ENCODE measurements at regions not wholly inside any gene's neighbourhood (a gene's known extent, or its start where the extent isn't known, plus 50 kb on each side); places are given as distances from the start of the nearest gene placed in this dataset.

GRCh38 chr3:96190024-96190616, 624.3 kb upstream of the EPHA6 start:
- TF ChIP-seq CTCF (IDR thresholded peaks at IDR 0.05) (no peak), EP300 (IDR thresholded peaks at IDR 0.05) (no peak), POLR2A (IDR thresholded peaks at IDR 0.05) (no peak)
- no peak overlapping the region for H3K4me3 ChIP-seq
- no peaks in the 10 kb centered on the region for H3K36me3 ChIP-seq
- no peak overlapping the region for H3K27ac ChIP-seq
- DNase-seq: no peak
- intact Hi-C loops (cut with DNase I): no loop called here
- H3K4me1 ChIP-seq (ENCODE audit: insufficient read depth): no peaks in the 10 kb centered on the region
- no peaks in the 10 kb centered on the region for H3K27me3 ChIP-seq
- H3K9me3 ChIP-seq: no peaks in the 10 kb centered on the region
- 90 to 94% (median 91%) methylated on average over 8 of the region's 8 CpGs for WGBS, 3 donors

GRCh38 chr3:96192966-96193550, 621.3 kb upstream of the EPHA6 start:
- WGBS, 3 donors: 66 to 78% (median 70%) methylated on average over 4 of the region's 4 CpGs

GRCh38 chr3:96200897-96201296, 613.5 kb upstream of the EPHA6 start:
- DNase-seq: no peak
- TF ChIP-seq EP300 (IDR thresholded peaks at IDR 0.05) (no peak), POLR2A (IDR thresholded peaks at IDR 0.05) (no peak), CTCF (IDR thresholded peaks at IDR 0.05) (no peak)
- H3K9me3 ChIP-seq: no peaks in the 10 kb centered on the region
- H3K36me3 ChIP-seq: no peaks in the 10 kb centered on the region
- H3K4me1 ChIP-seq (ENCODE audit: insufficient read depth): no peaks in the 10 kb centered on the region
- no peaks in the 10 kb centered on the region for H3K27me3 ChIP-seq
- H3K4me3 ChIP-seq: no peak overlapping the region
- WGBS, 3 donors: 83 to 91% (median 86%) methylated on average over 1 of the region's 1 CpG
- no peak overlapping the region for H3K27ac ChIP-seq
- intact Hi-C loops (cut with DNase I): no loop called here

More at GRCh38 chr3:96192966-96193550, 621.3 kb upstream of the EPHA6 start:
- Histone ChIP-seq H3K4me1 (ENCODE audit: insufficient read depth) (no peaks in the 10 kb centered on the region), H3K27me3 (no peaks in the 10 kb centered on the region), H3K9me3 (no peaks in the 10 kb centered on the region), H3K36me3 (no peaks in the 10 kb centered on the region), H3K4me3 (no peak overlapping the region), H3K27ac (no peak overlapping the region)
- TF ChIP-seq CTCF (IDR thresholded peaks at IDR 0.05) (no peak), EP300 (IDR thresholded peaks at IDR 0.05) (no peak), POLR2A (IDR thresholded peaks at IDR 0.05) (no peak)
- DNase-seq: no peak
- intact Hi-C loops (cut with DNase I): no loop called here

- H3K36me3 ChIP-seq: no peaks in the 10 kb centered on the region
- H3K4me1 ChIP-seq (ENCODE audit: insufficient read depth): no peaks in the 10 kb centered on the region
- H3K27me3 ChIP-seq: no peaks in the 10 kb centered on the region
- 95 to 96% (median 95%) methylated on average over 6 of the region's 6 CpGs for WGBS, 3 donors
- H3K27ac ChIP-seq: no peak overlapping the region
- no peak overlapping the region for H3K4me3 ChIP-seq
- H3K9me3 ChIP-seq: no peaks in the 10 kb centered on the region
- no peak for DNase-seq
- intact Hi-C loops (cut with DNase I): no loop called here
- TF ChIP-seq EP300 (IDR thresholded peaks at IDR 0.05): no peak
- TF ChIP-seq POLR2A (IDR thresholded peaks at IDR 0.05): no peak
- no peak for TF ChIP-seq CTCF (IDR thresholded peaks at IDR 0.05)
Measured at GRCh38 chr3:96201463-96201862, 612.9 kb upstream of the EPHA6 start.
